T-helper 22 cell (primary cell): ENCODE measurements at regions not wholly inside any gene's neighbourhood (a gene's known extent, or its start where the extent isn't known, plus 50 kb on each side); places are given as distances from the start of the nearest gene placed in this dataset.
"Not testable (repeated sequence)": the region's sequence is repeated elsewhere in the genome, so short reads cannot be mapped to it uniquely, and the experiment has no call there.

Experiments used
- DNase-seq: peaks from one replicate; pipeline ENCODE4 v3.0.0-alpha.2; 2020; ENCODE audit warnings: low read depth

DNA sequence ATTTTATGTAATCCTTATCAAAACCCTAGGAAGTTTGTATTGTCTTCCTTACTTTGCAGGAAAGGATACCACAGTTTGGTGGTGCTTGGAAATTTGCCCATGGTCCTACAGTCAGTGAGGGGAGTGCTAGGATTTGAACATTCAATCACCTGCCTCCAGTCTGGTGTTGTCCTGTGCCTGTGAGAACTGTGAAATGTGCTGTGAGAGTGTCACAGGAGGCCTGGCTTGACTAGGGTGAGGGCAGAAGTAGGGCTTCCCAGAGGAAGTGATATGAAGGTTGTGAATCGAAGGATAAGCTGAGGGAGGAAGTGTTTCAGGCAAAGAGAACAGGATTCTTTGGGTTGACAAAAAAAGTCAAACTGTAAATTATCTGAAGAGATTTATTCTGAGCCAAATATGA, 424.4 kb downstream of the TMEM135 start:
- no peak for DNase-seq

DNA sequence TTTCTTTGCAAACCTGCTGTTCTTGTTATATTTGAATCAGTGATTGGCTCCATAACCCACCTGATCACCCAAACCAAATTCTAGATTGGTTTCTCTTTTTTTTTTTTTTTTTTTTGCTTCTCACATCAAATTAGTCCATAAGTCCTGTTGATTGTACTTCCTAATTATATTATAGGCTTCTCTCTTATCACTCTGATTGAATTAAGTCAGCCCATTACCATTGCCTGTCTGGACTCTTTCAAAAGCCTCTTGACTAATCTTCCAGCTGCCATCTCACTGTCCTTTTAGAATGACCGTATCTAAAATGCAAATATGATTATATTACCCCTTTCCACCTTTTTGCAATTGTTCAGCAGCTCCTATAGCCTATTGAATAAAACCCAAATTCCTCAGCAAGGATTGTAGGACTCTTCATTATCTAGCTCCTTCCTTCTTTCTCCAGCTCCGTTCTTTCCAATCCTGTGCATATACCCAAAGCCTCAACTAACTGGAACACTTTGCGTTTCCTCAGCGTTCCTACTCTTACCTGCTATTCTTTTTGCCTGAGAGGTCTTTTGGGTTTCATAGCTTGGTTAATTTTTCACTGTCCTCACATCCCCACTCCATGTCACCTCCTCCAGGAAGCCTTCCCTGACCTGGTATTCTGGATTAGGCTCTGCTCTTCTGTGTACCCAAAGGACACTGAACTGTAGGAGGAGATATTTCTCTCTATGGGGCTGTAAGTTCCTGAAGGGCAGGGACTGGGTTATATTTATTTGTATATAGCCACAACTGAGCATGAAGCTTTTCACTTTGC, 423.3 kb downstream of the TMEM135 start:
- no peak for DNase-seq

DNA sequence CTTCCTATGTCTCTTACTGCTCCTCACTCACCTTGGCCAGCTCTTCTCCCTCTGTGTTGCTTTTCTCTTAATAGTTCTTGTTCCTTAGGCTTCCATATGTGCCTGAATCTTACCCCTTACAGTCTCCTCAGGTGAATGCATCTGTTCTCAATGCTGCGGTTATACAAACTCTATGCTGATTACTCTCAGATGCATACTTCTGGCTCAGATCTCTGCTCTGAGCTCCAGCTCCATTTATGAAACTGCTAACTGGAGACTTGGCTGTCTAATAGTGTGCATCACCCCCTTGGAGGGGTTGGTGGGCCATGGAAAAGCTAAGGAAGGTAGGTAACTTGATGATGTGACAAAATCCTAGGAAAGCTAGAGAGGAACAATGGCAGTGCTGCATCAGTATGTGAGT, 422.5 kb downstream of the TMEM135 start:
- no peak for DNase-seq

DNA sequence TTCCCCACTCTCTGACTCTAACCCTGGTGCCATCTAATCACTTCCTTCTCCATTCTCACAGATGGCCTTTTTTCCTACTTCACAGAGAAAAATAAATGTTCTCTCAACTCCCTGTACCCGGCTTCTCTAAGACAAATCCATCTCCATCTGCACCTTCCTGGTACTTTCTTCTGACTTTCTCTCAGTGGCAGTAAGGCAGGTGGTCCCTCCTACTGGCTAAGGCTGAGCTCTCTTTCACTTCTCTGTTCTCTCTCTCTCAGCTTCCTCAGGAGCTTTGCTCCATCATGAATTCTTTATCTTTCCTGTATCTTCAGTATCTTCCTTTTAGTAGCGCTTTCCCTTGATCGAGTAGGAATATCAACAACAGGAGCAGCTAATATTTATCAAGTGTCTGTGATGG, 421.6 kb downstream of the TMEM135 start:
- no peak for DNase-seq

DNA sequence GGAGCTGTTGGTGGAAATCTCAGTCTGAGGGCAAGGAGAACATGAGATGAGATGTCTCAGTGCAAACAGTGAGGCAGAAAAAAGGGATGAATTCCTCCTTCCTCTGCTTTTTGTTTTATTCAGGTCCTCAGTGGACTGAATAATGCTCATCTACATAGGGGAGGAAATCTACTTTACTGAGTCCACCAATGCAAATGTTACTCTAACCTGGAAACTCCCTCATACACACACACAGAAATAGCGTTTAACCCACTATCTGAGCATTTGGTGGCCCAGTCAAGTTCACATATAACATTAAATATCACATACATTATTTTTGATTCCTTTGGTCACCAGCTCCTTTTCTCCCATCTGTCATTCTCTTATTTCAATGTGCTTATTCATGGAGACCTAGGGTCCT, 418.8 kb downstream of the TMEM135 start:
- DNase-seq = no peak

DNA sequence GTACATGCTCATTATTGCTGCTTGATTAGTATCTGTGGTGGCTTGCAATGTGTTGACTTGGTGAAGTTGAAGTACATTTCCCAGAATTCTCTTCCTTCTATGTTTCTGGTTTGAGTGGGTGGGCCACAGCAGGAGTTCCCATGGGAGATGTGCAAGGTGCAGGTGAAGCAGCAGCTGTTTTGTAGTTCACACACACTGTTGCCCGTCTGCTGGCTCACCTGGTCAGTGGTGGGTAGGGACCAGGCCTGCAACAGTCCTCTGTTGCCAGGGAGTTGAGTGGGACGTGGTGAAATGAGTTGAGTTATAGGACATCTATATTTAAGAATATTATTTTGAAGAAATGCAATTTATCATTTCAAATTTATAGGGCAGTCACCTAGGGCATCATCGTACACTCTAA, 417.4 kb downstream of the TMEM135 start:
- DNase-seq = no peak

DNA sequence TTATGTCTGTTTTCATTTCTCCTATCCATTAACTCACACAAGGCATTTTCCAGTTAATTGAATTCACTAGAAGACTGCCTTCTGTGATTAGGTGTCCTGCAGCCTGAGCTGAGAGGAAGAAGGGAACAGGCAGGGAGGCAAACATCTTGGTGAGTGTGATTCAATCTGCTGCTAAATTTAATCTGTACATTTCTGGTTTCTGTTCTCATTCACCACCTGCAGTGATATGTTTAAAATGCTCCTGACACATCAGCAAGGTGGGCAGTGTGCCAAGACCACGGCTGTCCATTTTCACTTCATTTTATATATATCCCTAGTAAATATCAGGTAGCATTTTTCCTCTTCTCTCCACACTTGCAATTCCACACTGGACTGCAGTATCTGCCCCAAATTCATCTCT, 416.5 kb downstream of the TMEM135 start:
- no peak for DNase-seq

DNA sequence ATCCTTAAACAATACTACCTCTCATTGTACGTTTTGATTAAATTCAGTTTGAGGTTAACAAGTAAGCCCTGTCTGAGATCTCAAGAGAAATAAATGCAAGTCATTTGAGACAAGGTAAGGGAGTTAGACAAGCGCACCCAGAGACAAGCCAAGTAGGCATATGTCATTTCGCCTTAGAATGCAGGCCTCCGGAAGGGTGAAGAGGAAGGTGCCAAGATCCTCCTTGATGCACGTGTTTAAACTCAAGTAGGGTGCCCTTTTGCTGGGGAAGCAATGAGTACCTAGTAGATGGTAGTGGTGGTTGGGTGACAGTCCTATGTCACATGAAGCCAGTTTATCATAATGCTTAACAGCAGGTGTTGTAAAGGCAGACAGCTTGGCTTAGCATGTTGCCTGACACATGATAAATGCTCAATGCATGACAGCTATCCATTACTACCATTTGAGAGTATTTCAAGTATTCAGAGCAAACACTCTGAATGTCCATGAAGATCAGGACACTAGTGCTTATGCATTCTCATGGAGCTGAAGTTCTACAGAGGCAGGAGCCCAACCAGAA, 415.9 kb downstream of the TMEM135 start:
- no peak for DNase-seq

DNA sequence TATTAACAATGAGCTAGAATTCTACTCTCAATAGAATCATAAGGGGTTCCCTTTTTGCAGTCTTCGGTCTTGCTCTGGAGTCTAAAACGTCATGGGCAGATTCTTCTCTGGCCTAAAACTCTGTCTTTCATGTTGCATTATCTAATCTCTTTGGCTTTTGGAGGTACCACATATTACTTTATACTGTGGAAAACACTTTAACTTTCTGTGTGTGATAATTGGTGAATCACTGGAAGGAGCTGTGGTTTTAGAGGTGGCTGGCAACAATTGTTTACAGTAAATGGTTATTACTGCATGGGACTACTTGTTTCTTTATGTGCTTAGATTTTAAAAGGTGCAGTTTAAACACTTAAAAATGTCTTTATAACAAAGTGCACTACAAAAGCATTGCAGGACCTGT, 414.3 kb downstream of the TMEM135 start:
- DNase-seq = not testable (repeated sequence)

DNA sequence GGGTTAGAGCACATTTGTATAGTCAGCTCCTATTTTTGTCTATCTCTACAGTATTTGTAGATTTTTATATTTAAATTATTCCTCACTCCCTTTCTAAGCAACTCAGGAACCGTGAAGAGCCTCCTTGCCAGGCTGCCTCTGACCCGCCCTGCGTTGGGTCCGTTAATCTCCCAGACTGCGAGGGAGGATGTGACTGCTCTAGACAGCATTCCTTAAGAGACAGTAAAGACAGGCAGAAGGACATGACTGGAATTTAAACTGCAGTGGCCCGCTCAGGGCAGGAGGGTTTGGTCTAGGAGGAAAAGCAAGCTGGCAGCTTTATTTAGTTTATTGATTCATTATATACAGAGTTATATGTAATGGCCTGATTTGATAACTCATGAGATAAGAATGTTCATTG, 413.7 kb downstream of the TMEM135 start:
- DNase-seq = no peak

DNA sequence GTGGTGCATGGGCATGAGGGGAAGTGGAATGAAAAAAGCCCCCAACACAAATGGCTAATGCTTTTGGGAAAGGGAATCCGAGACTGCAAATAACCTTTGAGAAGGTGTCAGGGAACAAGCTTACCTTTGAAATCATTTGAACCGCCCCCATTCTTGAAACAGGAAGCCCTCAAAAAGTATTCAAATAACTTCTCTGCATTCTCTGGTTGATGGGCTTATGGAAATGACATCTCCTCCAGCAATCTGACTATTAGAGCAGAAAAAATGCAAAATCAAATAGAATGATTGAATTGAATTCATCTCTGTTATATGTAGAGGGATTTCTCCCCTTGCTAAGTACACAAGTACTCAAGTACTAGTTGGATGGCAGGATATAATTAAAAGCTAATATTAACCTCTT, 409.9 kb downstream of the TMEM135 start:
- no peak for DNase-seq

DNA sequence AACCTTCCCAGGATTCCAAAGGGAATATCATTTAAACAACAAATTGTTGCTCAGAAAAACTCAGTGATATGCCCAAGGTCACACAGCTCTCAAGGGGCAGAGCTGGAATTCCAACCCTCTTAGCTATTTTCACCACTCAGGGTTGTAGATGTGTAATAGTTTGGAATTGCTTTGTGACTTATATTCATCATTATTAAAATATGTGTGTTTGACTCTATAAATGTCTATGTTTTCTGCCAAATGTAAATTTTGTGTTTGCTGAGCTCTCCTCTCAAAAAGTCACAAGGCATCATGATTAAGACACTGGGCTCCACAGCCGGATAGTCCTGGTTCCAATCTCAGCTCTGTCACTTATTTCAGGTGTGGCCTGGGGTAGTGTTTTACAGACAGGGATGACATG, 407.3 kb downstream of the TMEM135 start:
- no peak for DNase-seq

DNA sequence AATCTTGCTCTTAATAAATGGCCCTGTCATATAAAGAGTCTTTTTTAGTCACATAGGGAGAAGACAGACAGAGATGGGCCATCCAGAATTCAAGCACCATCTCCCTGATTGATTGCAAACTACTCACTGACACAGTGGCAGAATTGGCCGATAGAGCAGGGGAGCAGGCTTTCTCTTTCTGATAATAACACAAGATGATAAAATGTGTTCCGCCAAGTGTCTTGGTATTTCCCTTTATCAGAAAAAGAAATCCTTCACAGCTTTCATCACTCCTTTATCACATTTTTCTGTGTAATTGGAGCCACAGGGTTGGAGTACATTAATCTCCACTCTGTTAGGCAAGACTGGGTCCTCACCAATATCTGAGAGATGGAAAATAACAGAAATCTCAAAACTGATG, 406.0 kb downstream of the TMEM135 start:
- no peak for DNase-seq

DNA sequence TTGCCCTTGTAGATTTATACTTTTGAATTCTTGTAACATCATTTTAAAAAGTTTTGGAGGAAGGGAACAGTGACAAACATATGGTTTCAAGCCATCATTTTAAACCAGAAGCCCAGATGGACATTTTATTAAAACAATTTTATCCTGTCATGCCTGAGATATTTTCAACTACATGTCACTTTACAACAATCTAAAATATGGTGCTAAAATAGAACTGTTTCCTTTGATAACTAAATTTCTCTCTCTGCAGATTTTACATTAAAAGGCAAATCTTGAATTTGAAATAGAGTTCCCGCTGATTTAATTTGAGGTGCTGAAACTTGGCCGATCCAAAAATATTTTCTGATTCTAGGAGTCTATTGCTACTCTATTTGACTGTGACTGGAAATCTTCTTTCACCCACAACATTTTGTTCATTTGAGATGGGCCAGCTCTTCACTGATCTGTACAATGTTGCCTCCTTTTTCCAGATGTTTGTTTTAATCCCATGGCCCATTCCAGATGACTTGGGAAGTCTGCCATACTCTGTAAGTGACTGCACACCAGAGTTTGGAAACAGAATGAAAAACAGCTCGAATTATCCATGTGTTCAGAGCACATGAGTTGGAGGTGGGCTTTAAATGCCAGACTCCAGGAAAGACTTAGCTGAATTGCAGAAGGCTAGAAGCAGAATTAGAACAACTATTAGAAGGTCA, 402.5 kb downstream of the TMEM135 start:
- DNase-seq = no peak

DNA sequence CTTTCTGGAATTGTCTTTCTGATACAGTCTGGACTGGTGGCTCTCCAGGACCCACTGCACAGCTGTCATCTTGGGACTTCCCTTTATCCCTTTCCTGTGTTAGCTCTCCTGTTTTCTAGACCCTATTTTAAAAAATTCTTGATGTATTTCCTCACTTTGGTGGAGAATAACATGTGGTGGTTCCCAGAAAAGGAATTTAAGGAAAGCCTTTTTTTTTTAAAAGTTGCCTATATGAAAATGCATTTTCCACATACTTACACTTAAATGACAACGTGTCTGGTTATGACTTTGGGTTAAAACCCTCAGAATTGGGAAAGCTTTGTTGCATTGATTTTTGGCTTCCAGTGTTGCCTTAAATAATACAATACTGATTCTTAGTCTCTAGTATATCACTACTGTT, 400.7 kb downstream of the TMEM135 start:
- DNase-seq = no peak

DNA sequence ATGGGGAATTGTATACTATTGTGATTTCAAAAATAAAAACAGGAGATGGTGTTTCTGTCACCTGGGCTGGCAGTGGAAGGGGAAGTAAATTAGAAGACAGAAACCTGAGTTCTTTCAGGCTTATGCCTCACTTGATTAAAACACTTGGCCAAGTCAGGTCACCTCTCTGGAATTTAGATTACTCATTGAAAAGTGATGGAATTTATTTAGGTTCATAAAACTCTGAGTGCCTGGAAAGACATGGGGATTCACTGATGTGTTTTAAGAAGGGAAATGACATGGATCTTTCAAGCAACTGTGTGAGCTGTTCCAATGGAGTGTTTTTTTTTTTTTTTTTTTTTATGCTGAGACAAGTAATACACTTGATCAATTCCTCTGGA, 400.1 kb downstream of the TMEM135 start:
- no peak for DNase-seq

DNA sequence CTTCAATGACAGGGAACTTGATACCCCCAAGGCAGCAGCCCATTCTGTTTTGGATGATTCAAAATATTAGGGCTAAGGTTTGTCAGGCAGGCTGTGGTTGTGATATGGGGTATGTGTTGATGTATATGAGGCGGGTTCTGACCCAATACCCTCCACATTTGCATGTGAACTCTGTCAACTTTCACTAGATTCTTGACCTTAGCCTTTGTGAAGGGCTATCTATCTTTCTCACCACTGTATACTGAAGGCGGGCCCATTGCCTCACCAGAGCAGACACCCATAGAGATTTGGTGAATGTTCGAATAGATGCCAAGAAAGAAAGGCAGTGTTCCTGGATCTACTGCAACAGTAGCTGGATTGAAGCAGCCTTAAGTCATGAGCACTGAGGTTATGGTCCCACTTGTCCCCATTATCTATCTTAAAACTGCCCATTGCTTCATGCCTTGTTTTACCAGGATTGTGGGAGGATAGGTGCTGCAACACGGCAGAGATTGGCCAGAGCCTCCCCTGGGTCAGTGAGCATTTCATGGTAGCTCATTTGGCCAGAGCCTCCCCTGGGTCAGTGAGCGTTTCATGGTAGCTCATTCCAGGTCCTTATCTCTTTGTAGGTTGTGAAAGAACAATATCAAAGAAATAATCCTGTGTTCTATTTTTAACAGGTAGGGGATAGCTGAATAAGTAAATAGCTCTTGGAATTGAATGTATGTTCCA, 399.6 kb downstream of the TMEM135 start:
- DNase-seq = no peak

DNA sequence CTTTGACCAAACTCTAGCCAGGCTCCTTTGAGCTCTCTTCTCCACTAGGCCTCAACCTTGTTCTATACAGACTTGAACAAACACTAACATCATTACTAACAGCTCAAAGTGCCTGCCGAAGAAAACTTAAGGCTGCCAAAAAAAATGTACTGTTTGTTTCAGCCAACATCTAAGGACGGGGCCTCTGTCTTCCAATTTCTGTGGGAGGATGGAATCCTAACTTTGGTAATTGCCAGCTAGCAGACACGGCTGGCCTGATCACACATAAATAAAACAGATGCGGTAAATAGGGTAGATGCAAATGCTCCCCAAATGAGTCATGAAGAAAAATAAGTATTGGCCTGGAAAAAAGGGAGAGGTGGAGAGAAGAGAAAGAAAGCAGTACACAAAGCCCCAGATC, 394.3 kb downstream of the TMEM135 start:
- DNase-seq = no peak

DNA sequence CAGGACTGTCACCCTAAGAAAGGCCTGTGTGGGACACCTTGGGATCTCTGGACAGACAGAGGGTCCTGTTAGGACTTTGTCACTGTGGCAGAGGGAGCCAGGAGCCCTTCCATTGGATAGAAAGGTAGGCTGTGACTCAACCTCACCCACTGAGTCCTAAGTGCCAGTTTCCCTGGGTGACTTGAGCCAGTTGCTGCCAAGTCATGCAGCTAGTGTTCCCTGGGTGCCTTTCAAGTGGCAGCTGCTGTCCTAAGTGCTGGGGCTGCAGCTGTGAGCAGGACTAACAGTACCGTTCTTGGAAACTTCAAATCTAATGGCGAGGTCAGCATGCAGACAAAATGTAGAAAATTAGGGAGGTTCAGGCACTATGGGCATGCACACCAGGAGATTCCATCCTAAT, 393.7 kb downstream of the TMEM135 start:
- no peak for DNase-seq

DNA sequence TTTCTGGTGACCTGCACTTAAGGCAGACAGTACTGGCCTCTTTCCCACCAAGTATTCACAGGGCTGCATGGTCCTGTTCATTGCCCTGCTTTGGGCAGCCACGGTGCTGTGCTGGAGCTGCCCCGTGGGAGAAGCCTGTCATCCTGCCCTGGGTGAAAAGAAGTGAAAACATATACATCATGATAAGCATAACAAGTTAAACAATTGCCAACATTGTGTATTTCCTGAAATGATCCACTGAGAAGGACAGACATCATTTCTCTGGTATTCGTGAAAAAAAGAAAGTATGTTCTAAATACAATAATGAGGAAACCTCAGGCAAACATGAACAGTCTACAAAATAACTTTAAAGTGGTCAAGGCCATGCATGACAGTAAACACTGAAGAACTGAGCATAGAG, 393.1 kb downstream of the TMEM135 start:
- DNase-seq = no peak

DNA sequence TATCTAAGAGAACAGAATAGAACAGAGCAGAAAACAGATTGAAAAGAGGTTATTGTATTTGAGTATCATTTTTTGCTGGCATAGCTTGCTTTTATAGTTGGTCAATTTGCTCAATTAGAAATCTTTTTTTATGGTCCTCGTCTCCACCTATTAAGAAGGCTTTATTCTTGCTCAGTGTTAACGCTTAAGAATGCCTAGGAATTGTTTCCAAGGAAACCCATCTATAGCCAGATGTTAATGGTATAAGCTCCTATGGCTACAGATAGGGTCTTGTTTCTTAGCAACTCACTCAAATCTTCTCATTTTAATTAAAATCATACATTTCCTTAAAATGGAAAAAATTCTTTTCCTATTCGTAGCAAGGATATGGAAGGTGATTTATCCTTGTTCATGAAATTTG, 392.3 kb downstream of the TMEM135 start:
- DNase-seq = no peak

DNA sequence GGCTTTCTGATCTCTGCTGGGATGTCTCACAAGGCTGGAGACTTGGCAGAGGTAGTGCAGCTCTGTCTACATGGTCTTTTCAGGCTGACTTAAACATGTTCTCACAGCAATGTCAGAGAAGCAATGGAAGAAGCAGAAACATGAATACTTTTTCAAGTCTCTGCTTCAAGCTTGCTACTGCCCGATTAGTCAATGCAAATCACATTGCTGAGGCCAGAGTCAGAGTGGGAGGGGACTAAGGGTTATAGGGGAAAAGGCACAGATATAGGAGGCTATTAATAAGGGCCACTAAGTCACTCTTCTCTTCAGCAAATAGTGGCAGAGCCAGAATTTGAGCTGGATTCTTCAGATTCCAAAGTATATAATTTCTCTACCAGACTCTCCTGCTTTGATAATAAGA, 390.5 kb downstream of the TMEM135 start:
- DNase-seq = no peak

DNA sequence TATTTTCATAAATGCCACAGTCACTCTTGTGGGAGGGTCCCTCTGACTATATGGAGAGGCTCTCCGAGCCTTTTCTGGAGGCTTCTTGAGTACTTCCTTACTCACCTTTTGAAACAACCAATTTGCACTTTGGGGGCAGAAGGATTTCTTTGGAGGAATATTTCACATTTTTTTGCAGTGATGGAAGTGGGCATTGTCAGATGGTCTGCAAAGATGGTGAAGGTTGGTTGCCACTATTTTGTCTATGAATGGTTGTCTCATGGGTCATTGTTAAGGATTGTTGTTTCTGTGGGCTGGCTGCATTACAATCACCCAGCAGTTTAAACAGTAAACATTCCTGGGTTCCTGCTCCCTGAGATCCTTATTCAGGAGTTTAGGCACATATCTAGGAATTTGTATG, 388.2 kb downstream of the TMEM135 start:
- no peak for DNase-seq
